OCI-LY1 (cell line): ENCODE measurements at regions not wholly inside any gene's neighbourhood (a gene's known extent, or its start where the extent isn't known, plus 50 kb on each side); places are given as distances from the start of the nearest gene placed in this dataset.
"Not testable (repeated sequence)": the region's sequence is repeated elsewhere in the genome, so short reads cannot be mapped to it uniquely, and the experiment has no call there.

Experiments used
- H2AFZ ChIP-seq: fragments of 200-600 bp; sonication (generic), shearing (Covaris generic); 2 replicates; pipeline ENCODE4 v1.6.0; 2014; ENCODE audit warnings: antibody characterized with exemption, mild to moderate bottlenecking, low read length
- H3F3A ChIP-seq: fragments of 200-600 bp; sonication (generic), shearing (Covaris generic); 2 replicates; pipeline ENCODE4 v1.6.0; 2014; ENCODE audit warnings: mild to moderate bottlenecking, antibody characterized with exemption, low read length, moderate library complexity; ENCODE audit not compliant: insufficient read depth
- H3K27ac ChIP-seq: fragments of 200-600 bp; sonication (generic); 2 replicates; pipeline ENCODE4 v1.5.1; 2014; ENCODE audit warnings: low read length, mixed run types, mild to moderate bottlenecking, low read depth; ENCODE audit not compliant: poor library complexity, severe bottlenecking
- H3K27me3 ChIP-seq: fragments of 200-600 bp; sonication (generic); 2 replicates; pipeline ENCODE4 v1.6.0; 2014; ENCODE audit warnings: antibody characterized with exemption, mild to moderate bottlenecking, low read length, moderate library complexity; ENCODE audit not compliant: insufficient read depth
- H3K36me3 ChIP-seq: fragments of 200-600 bp; sonication (generic); 2 replicates; pipeline ENCODE4 v1.6.1; 2014; ENCODE audit warnings: mild to moderate bottlenecking, antibody characterized with exemption, low read length, moderate library complexity, mixed read lengths; ENCODE audit not compliant: insufficient read depth
- H3K4me1 ChIP-seq: fragments of 200-600 bp; sonication (generic); 2 replicates; pipeline ENCODE4 v1.5.1; 2014; ENCODE audit warnings: mild to moderate bottlenecking, low read length, moderate library complexity; ENCODE audit not compliant: insufficient read depth, severe bottlenecking
- H3K4me2 ChIP-seq: fragments of 200-600 bp; sonication (generic), shearing (Covaris generic); 2 replicates; pipeline ENCODE4 v1.6.1; 2014; ENCODE audit warnings: low read length
- H3K4me3 ChIP-seq: fragments of 200-600 bp; sonication (generic); 2 replicates; pipeline ENCODE4 v1.5.1; 2014; ENCODE audit warnings: low read length, low read depth, mild to moderate bottlenecking, mixed read lengths; ENCODE audit not compliant: poor library complexity, severe bottlenecking
- H3K79me2 ChIP-seq: fragments of 200-600 bp; shearing (Covaris generic); 2 replicates; pipeline ENCODE4 v1.6.1; 2016; ENCODE audit warnings: mixed run types, low read length, mixed read lengths; ENCODE audit not compliant: insufficient read depth
- H3K9ac ChIP-seq: fragments of 200-600 bp; sonication (generic), shearing (Covaris generic); 2 replicates; pipeline ENCODE4 v1.6.1; 2014; ENCODE audit warnings: mild to moderate bottlenecking, low read length, mixed read lengths
- H3K9me2 ChIP-seq: fragments of 200-600 bp; sonication (generic), shearing (Covaris generic); 2 replicates; pipeline ENCODE4 v1.6.1; 2014; ENCODE audit warnings: low read depth, mild to moderate bottlenecking, low read length, mixed read lengths
- H3K9me3 ChIP-seq: fragments of 200-600 bp; shearing (Covaris generic); 2 replicates; pipeline ENCODE4 v1.6.1; 2014; ENCODE audit warnings: low read length, mixed read lengths
- H4K20me1 ChIP-seq: fragments of 200-600 bp; sonication (generic), shearing (Covaris generic); 2 replicates; pipeline ENCODE4 v1.6.0; 2016; ENCODE audit warnings: mild to moderate bottlenecking, low read length; ENCODE audit not compliant: insufficient read depth
- EZH2 ChIP-seq: fragments of 200-600 bp; sonication (generic), shearing (Covaris generic); IDR thresholded peaks from 2 replicates; pipeline ENCODE4 v1.8.0; 2017; ENCODE audit warnings: borderline replicate concordance, mixed run types, mild to moderate bottlenecking, antibody characterized with exemption, low read length, moderate library complexity, mixed read lengths
- TF ChIP-seq, protein P1 (sequence below): fragments of 200-600 bp; sonication (generic), shearing (Covaris generic); IDR thresholded peaks from 2 replicates; pipeline ENCODE4 v1.5.1; 2017; ENCODE audit warnings: mild to moderate bottlenecking, antibody characterized with exemption, low read length, moderate library complexity, mixed read lengths

DNA sequence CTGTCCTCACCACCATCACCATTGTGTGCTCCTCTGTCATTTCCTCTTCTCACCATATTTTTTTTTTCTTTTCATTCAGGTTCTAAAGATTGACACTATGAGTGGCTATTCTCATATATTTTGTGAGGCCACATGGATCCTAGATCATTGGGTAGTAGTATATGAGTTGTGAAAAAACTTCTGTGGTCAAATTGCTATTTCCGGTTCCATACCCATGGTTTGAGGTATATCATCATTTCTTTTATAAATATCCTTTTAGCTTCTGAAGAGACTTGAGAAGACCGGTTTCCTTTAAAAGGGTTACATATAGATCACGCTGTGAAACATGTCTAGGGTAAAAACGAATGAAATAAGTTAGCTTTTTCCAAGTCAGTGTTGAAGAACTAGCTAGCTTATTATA lies 769.3 kb downstream of the NOVA1 start:
- Histone ChIP-seq H3K9me3 (no peaks in the 10 kb centered on the region), H3K9ac (no peak overlapping the region), H3K36me3 (no peaks in the 10 kb centered on the region), H3K4me3 (no peak overlapping the region), H3F3A (no peaks in the 10 kb centered on the region), H3K4me2 (no peak overlapping the region), H4K20me1 (no peaks in the 10 kb centered on the region), H3K27ac (no peak overlapping the region), H3K4me1 (no peaks in the 10 kb centered on the region), H3K9me2 (no peaks in the 10 kb centered on the region), H3K27me3 (no peaks in the 10 kb centered on the region), H2AFZ (no peak overlapping the region), H3K79me2 (no peaks in the 10 kb centered on the region)
- TF ChIP-seq EZH2 = no peak
- TF ChIP-seq, protein P1, sequence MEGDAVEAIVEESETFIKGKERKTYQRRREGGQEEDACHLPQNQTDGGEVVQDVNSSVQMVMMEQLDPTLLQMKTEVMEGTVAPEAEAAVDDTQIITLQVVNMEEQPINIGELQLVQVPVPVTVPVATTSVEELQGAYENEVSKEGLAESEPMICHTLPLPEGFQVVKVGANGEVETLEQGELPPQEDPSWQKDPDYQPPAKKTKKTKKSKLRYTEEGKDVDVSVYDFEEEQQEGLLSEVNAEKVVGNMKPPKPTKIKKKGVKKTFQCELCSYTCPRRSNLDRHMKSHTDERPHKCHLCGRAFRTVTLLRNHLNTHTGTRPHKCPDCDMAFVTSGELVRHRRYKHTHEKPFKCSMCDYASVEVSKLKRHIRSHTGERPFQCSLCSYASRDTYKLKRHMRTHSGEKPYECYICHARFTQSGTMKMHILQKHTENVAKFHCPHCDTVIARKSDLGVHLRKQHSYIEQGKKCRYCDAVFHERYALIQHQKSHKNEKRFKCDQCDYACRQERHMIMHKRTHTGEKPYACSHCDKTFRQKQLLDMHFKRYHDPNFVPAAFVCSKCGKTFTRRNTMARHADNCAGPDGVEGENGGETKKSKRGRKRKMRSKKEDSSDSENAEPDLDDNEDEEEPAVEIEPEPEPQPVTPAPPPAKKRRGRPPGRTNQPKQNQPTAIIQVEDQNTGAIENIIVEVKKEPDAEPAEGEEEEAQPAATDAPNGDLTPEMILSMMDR = no peak

DNA sequence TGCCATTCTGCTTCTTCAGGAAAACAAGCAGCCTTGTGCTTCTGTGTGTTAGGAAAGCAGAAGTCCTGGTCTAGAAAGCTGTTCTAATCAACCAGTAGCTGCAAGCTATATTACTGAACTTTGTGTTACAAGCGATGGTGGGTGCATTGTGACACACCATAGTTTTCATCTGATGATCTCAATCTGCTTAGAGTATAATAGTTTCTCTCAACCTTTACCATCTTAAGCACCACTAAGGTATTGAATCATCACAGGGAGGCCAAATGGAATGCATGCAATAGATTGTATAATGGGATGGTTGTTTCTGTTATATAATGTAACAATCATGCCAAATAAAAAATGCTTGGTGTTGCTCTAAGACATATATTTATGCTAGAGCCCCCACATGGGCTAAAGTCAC lies 771.7 kb downstream of the NOVA1 start:
- Histone ChIP-seq H3K4me1 (no peaks in the 10 kb centered on the region), H3K4me3 (no peak overlapping the region), H3K4me2 (no peak overlapping the region), H3K9me2 (no peaks in the 10 kb centered on the region), H3K36me3 (no peaks in the 10 kb centered on the region), H3K9me3 (no peaks in the 10 kb centered on the region), H3K79me2 (no peaks in the 10 kb centered on the region), H4K20me1 (no peaks in the 10 kb centered on the region), H3K27me3 (no peaks in the 10 kb centered on the region), H2AFZ (no peak overlapping the region), H3K9ac (no peak overlapping the region), H3F3A (no peaks in the 10 kb centered on the region), H3K27ac (no peak overlapping the region)
- TF ChIP-seq, protein P1 = no peak
- TF ChIP-seq EZH2 = no peak

DNA sequence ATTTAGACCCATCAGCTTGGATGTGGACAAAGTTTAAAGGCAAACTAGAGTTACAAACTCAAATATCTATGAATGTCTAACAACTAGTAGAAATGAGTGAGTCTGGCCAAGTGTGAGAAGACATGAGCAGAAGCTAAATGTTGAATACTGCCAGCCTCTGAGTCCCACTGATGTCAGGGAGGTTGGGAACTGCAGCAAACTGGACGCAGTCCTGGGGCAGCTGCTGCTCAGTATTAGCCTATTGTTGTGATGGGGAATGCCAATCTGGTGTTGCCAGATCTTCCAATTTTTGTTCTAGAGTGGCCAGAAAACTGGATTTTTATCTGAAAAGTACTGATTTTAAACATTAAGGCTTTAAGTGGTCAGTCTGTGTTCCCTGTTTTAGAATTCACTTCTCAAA lies 770.4 kb upstream of the STXBP6 start:
- Histone ChIP-seq H4K20me1 (no peaks in the 10 kb centered on the region), H2AFZ (no peak overlapping the region), H3K36me3 (no peaks in the 10 kb centered on the region), H3F3A (no peaks in the 10 kb centered on the region), H3K4me2 (no peak overlapping the region), H3K9ac (no peak overlapping the region), H3K79me2 (no peaks in the 10 kb centered on the region), H3K27ac (no peak overlapping the region), H3K27me3 (no peaks in the 10 kb centered on the region), H3K9me2 (no peaks in the 10 kb centered on the region), H3K4me1 (no peaks in the 10 kb centered on the region), H3K9me3 (no peaks in the 10 kb centered on the region), H3K4me3 (no peak overlapping the region)
- TF ChIP-seq, protein P1 = no peak
- no peak for TF ChIP-seq EZH2

DNA sequence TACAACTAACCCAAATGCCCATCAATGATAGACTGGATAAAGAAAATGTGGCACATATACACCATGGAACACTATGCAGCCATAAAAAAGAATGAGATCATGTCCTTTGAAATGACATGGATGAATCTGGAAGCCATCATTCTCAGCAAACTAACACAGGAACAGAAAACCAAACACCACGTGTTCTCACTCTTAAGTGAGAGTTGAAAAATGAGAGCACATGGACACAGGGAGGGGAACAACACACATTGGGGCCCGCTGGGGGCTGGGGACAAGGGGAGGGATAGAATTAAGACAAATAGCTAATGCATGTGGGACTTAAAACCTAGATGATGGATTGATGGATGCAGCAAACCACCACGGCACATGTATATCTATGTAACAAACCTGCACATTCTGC lies 764.7 kb upstream of the STXBP6 start:
- H3K9ac ChIP-seq, H3K79me2 ChIP-seq, H2AFZ ChIP-seq, H3K4me2 ChIP-seq, H3K27me3 ChIP-seq, H3K9me2 ChIP-seq, H3K4me1 ChIP-seq, H3K4me3 ChIP-seq, H4K20me1 ChIP-seq, H3K9me3 ChIP-seq, H3K27ac ChIP-seq, H3F3A ChIP-seq, H3K36me3 ChIP-seq: not testable (repeated sequence)
